Cardiac septum (tissue), 1 donor: ENCODE measurements at regions not wholly inside any gene's neighbourhood (a gene's known extent, or its start where the extent isn't known, plus 50 kb on each side); places are given as distances from the start of the nearest gene placed in this dataset.

Source experiments
- DNase-seq: peaks from one replicate; pipeline ENCODE4 v3.0.0-alpha.2; 2020; ENCODE audit warnings: low spot score
- intact Hi-C: fragments of 100-400 bp; cut with DNase I; formaldehyde crosslinking; loops from one replicate; pipeline ENCODE4 v1.14.0; 2022
- donor health status: DM: no; HTN: no; CAD: no.

GRCh38 chr6:165931675-165932074 lies 236.0 kb downstream of the TBXT start:
- no peak for DNase-seq
- intact Hi-C loops, result no loop called here

DNA sequence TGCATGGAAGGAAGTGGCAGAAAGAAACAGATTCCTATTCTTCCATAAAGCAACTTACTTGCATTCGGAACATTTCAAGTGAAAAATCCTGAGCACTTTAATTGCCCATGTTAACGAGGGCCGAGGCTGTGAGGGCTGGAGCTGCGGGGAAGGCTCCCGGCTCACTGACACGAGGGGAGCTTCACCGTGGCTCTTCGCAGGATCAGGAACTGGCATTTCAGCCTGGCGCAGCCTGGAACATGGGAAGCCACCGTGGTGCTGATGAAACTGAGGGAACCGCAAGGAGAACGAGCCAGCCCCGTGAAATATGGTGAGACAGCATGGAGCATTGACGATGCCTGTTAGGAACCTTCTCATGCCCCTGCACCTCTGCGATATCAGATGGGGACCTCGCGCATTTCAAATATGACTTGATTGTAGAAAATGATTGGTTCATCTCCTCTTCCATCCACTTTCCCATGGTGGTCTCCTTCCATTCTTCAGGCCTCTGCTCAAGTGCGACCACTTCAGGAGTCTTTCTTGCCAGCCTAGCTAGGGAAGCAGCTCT lies 236.9 kb downstream of the TBXT start:
- no peak for DNase-seq
- intact Hi-C loops, result no loop called here

DNA sequence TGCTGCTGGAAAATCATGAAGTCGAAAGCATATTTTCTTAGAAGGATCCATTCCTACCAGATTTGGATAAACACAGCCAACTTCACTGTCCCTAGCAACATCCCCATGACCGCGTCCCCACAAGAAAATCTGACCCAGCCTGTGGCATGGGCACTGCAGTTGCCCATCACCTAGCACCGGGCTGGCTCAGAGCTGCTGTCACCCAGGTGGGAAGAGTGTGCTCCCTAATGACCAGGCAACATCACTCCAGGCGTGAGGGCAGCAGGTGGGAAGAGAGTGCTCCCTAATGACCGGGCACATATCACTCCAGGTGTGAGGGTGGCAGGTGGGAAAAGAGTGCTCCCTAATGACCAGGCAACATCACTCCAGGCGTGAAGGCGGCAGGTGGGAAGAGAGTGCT lies 238.0 kb downstream of the TBXT start:
- DNase-seq, result no peak
- intact Hi-C loops, result no loop called here

GRCh38 chr6:165926378-165926777 lies 241.3 kb downstream of the TBXT start:
- DNase-seq, result no peak
- intact Hi-C loops, result no loop called here

DNA sequence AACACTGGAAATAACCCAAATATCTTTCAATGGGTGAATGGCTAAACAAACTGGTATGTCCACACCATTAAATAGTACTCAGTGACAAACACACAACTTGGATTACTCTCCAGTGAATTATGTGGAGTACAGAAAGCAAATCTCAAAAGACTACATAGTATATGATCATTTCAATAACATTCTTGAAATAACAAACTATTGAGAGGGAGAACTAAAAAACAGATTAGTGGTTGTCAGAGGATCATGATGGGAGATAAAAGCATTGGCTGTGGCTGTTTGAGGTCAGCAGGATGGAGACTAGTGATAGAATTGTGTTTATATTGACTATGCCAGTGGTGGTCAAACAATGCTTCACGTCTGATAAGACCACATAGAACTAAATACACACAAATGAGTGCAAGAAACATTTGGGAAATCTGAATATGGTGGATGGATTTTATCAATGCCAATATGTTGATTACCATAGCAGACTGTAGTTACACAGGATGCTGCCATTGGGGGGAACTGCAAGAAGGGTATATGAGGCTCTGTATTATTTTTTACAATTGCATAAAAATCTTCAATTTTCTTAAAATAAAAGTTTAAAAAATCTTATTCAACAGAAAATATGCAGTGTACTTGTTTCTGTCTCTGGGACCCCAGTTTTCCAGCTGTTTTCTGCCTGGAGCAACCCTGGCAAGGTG lies 242.0 kb downstream of the TBXT start:
- no peak for DNase-seq
- intact Hi-C loops, result no loop called here

GRCh38 chr6:165922309-165922794 lies 245.3 kb downstream of the TBXT start:
- intact Hi-C loops, result no loop called here
- no peak for DNase-seq

GRCh38 chr6:165920896-165921671 lies 246.6 kb downstream of the TBXT start:
- intact Hi-C loops, result no loop called here
- no peak for DNase-seq

DNA sequence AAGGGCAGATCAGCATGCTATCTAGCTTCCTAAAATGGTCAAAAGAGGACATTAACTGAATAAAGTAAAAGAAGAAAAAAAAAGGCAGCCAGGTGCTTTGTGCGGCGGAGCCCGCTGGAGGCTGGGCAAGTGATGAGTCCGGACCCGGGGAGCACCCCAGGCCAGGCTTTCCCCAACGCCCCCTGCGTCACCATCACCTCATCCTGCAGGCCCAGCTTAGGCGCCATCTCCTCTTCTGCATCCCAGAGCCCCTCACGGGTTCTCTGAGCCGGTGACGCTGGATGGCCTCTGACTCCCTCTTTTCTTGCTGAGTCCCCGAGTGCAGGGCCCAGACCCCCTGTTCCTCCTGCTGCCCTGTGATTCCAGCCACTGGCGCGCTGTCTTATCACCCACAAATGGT lies 250.1 kb downstream of the TBXT start:
- intact Hi-C loops, result no loop called here
- no peak for DNase-seq

- intact Hi-C loops, result no loop called here
- DNase-seq, result no peak
Observed at GRCh38 chr6:165915022-165915770, 252.2 kb upstream of the PDE10A start.

DNA sequence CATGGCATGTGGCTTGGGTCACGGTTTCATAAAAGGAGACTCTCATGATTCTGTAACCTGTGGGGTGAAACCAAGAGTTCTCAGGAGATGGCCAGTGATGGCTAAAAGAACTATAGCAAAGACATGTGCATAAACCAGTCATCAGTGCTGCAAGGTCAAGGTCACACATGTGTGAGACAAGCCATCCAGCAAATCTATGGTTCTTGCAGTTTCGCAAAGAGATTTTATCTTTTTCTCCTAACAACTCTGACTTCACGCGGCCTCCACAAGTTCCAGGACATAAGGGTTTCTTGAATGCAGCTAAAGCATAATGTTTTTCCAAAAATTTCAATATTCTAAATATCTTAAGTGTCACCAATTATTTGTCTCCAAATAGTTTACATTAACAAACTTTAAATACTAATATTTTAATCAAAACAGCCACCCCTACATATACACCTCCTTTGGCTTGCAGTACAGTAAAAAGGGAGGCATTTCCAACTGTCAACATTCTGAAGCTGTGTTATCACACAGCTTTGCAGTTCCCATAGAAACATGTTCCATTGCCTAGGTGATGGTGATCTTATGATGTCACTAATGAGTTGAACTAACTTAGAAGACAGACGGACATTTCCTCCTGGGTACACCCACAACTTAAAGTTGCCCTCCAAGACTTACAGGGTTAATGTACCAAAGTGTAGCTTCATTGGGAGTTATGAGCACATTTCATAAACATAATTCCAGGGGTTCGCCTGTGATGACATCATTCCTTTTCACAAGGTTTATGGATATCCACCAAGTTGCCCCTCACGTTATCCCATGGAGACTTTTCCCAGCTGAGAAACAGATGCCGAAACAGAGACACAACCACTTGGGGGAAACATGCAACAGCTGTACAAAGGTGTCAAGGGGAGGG lies 250.9 kb upstream of the PDE10A start:
- intact Hi-C loops, result no loop called here
- DNase-seq, result no peak

DNA sequence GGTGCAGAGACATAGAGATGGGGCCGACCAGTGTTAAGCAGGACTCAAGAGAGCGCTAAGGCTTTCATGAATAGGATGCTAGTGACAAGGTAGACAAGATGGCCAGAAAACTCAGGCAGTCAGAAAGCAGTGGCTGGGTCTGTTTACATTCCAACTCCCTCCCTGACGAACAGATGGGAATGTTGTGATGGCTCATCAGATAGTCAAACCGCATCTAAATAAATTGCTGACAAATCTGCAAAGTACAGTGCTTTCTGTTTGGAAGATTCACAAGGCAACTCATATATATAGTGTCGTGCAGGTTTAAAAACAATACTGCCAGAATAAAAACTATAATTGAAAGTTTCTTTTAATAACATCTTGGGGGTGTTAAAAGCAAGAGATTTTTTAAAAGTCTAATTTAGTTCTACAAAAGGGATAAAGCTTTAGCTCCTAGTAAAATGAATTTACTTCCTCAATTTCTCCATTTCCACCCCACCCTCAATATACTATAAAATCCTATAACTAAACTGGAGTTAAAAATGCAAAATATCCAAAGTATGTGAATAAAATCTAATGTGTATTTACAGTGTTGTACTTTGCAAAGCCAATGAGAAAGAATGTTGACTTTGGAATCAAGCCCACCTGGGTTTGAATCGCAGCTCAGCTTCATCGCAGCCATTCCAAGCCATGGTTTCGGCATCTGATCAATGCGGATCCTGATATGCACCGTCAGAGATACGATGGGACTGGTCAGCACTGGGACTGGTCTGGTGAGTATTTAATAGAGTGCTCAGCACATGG lies 247.3 kb upstream of the PDE10A start:
- no peak for DNase-seq
- intact Hi-C loops, result no loop called here

- intact Hi-C loops, result no loop called here
- DNase-seq, result no peak
Observed at GRCh38 chr6:165906736-165907135, 243.7 kb upstream of the PDE10A start.

DNA sequence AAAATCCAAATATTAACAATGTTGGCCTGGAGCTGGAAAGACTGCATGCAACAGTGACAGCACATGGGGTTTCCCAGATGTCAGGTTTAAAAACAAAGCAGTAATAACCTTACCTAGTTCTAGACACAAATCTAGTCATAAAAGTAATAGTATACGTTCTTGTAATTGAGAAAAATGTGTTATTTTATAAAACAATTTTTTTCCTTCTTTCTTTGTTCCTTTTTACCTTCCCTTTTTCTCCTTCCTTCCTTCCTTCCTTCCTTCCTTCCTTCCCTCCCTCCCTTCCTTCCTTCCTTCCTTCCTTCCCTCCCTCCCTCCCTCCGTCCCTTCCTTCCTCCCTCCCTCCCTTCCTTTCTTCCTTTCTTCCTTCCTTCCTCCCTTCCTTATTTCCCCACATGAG lies 242.7 kb upstream of the PDE10A start:
- intact Hi-C loops, result no loop called here
- DNase-seq, result no peak

DNA sequence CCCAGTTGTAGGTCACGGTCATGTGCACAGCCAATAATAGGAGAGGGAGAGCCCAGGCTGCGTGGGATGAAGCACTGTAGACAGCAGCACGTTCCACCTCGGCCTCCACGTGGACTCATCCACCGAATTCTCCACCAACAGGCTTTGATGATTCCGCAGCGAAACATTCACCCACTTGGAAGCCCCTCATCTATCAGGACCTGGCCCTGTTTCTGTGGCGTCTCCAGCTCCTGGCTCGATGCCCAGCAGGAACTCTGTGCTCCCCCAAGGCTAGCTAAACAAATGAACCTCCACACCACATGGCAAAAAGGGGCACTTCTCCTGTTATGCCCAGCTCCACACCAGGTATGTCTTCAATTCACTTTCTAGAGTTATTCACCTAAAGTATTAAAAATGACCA lies 237.9 kb upstream of the PDE10A start:
- intact Hi-C loops, result no loop called here
- no peak for DNase-seq

DNA sequence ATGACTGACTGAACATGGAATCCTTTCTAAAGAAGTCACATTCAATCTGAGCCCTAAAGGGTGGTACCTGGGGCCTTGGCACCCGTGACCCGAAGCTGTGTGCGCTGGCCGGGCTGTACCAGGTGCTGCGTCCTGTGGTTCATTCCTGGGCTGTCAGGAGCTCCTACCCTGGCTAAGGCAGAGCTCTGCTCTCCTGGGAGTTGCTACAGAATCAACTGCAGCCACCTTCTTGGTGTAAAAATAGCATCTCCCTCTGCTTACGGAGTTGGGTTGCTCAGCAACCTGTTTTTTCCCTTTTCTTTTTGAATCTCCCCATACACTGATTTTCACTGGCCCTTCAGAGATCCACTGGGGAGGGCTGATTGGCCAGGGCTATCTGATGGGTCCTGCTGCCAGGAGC lies 236.6 kb upstream of the PDE10A start:
- DNase-seq, result no peak
- intact Hi-C loops, result no loop called here

DNA sequence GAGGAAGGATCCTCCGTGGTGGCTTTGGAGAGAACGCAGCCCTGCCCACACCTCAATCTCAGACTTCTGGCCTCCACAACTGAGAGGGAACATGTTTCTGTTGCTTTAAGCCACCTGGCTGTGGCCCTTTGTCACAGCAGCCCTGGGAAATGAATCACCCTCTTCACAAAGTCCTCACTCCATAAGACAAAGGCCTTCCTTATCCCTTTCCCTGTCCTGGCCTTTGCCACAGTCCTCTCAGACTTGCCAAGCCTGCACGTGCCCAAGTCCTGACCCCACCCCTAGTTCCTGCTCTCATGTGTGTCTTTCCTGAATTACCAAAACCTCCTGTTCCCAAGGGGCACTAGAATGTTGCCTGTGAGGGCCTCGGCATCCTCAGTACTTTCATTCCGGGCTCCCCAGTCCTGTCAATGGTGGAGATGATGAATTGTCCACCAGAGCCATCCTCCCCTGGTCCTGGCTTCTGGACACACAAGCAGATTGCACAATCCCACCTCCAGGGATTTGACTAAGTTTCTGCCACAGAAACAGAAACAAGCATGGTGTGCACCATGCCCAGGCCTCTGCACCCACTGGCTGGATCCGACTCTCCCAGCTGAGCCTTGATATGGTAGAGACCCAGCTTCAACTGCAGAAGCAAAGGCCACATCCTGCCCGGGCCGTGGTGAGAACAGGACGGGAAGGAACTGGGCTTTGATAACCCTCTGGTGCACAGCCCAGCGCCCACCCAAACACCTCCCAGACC lies 232.6 kb upstream of the PDE10A start:
- no peak for DNase-seq
- intact Hi-C loops, result no loop called here

DNA sequence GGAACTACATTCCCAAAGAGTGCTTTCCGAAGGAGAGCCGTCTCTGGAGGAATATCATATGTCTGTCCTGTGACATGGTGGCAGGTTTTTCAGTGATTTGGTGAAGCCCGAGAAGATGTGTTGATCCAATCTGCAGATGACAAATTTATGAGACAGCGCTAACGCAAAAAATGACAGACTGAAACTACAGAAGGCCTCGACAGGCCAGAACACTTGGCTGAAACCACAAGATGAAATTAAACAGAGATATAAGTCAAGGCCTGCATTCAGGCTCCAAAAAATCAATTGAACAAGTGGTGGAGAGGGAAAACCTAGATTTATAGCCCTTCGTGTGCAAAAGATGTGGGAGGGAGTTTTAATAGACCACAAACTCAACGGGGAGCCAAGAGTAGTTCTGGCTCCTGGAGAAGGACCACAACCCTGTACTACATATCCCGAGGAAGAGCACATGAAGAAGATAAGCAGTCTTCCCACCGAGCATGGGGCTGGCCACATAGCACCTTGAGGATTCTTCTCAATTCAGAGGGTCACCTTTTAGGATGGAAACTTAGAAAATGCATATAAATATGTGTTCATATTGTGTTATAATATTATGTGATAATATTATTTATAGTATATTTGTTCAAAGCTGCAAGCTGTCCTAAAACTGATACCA lies 231.3 kb upstream of the PDE10A start:
- DNase-seq, result no peak
- intact Hi-C loops, result no loop called here
